SK-N-SH (cell line): ENCODE measurements at regions not wholly inside any gene's neighbourhood (a gene's known extent, or its start where the extent isn't known, plus 50 kb on each side); places are given as distances from the start of the nearest gene placed in this dataset.

Experiments
- CTCF ChIP-seq: fragments of 200-600 bp; sonication (generic); IDR thresholded peaks from 2 replicates; pipeline ENCODE4 v1.6.1; 2017; ENCODE audit warnings: antibody characterized with exemption, mild to moderate bottlenecking, moderate library complexity
- TF ChIP-seq, protein P1 (sequence below): IDR thresholded peaks from 2 replicates; pipeline ENCODE4; 2012

GRCh38 chr3:59368900-59369675 lies 319.3 kb upstream of the CFAP20DC start:
- TF ChIP-seq, protein P1, sequence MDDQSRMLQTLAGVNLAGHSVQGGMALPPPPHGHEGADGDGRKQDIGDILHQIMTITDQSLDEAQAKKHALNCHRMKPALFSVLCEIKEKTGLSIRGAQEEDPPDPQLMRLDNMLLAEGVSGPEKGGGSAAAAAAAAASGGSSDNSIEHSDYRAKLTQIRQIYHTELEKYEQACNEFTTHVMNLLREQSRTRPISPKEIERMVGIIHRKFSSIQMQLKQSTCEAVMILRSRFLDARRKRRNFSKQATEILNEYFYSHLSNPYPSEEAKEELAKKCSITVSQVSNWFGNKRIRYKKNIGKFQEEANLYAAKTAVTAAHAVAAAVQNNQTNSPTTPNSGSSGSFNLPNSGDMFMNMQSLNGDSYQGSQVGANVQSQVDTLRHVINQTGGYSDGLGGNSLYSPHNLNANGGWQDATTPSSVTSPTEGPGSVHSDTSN: no peak
- no peak for TF ChIP-seq CTCF
